HG03060 (cell line): ENCODE measurements at regions not wholly inside any gene's neighbourhood (a gene's known extent, or its start where the extent isn't known, plus 50 kb on each side); places are given as distances from the start of the nearest gene placed in this dataset.
"Not testable (repeated sequence)": the region's sequence is repeated elsewhere in the genome, so short reads cannot be mapped to it uniquely, and the experiment has no call there.

Experiments
- ATAC-seq: cut with Tn5 transposase; IDR thresholded peaks from one replicate; pipeline ENCODE4 v1.9.1; 2021; ENCODE audit warnings: low read depth, moderate number of reproducible peaks; ENCODE audit not compliant: unreplicated experiment

DNA sequence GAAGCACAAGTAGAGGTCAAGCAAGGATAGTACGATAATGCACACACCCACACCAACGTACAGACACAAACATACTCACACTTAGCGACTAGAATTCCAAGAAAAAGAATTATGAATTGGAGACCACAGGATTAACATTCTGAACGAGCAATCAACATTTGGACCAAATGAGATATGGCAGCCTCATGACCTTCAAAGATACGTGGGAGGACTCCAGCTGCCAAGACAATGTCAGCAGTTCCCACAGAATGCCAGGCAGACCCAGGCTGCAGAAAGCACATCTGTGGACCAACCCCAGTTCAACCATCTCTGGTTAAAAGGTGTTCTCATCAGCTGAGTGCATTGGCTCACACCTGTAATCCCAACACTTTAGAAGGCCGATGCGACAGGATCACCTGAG, 187.6 kb upstream of the GRAMD2B start:
- ATAC-seq: no peak

DNA sequence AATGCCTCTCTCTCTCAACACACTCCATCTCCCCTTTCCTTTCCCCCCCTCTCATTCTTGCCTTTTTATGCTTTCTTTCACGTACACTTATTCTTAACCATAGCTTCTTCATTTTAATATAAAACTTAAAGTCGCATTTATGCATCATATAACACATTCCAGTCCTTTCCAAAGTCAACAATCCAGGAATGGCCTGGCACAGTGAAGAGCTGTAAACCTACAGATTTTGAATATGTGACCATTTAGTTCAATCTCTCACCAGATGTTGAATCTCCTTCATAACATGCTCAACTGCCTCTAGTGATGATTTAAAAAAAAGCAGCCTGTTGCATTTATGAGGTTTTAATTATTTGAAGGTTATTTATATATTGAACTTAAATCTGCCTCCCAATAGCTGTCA, 186.2 kb upstream of the GRAMD2B start:
- ATAC-seq: no peak

DNA sequence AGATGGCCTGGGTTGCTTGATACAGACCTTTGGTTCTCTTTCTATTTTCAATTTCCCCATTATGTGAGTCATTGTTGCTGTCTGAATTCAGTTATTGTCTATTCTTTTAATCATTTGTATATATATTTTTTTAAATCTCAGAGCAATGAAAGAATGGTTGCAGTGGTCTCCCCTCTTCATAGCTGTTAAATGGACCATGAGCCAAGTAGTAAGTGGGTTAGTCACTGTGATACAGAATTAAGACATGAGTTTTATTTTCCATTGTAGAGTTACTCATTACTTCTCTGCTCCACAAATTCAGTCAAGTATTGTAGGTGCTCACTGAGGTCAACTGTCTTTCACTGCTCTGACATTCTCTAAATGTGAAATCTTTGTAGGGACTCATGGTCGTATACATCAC, 174.6 kb upstream of the GRAMD2B start:
- no peak for ATAC-seq

DNA sequence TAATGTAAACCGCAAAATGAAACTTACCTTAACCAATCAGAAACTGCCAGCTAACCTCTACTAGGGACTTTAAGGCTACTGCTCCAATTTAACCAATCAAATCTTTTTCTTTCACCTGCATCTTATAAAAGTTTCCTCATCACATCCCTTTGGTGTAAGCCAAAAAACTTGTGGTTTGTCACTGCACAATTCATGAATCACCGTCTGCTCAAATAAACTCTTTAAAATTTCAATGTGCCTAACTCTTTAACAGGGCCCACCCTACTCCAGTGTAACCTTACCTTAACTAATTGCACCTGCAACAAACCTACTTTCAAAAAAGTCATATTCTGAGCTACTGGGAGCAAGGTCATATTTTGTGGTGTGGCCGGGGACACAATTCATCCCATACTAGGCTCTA, 172.2 kb upstream of the GRAMD2B start:
- no peak for ATAC-seq

DNA sequence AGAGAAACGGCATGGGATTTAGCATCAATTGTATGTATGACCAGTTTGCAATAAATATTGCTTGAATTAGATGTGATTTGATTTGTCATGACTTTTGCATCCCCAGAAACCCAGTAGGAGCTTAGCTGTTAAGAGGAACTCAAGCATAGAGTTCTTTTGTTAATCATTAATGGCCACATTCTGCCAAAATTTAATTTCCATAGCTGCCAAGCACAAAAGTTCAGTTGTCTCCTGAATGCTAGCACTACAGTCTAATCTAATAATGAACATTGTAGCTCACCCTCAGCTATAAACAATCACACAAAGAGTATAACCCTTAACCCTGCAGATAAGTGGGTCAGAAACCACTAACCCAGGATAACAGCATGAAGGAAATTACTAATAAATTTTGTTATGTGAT, 169.8 kb upstream of the GRAMD2B start:
- ATAC-seq: no peak

DNA sequence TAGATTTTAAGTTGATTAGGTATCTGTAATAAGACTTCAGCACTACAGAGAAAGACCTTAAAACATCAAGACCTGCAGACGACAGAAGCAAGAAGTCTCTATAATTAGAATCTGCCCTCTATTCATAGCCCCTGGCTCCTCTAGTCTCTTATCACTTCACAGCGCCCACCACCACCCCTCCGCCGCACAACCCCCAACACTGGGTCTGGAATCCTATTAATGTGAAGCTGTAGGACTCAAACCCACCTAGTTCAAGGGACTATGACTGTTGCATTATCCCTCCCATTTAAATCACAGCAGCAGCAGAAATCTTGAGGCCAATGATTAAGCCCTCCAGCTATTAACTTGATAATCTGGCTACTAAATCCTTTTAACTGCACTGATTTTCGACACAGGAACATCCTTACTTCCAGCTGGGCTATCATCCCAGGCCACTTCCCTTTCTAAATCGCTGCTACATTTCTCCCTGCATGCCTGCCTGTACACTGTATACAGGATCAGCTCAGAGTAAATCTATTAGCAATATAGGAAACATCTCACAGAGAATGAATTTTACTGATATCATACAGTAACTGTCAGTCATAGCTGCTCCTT, 159.5 kb upstream of the GRAMD2B start:
- no peak for ATAC-seq

DNA sequence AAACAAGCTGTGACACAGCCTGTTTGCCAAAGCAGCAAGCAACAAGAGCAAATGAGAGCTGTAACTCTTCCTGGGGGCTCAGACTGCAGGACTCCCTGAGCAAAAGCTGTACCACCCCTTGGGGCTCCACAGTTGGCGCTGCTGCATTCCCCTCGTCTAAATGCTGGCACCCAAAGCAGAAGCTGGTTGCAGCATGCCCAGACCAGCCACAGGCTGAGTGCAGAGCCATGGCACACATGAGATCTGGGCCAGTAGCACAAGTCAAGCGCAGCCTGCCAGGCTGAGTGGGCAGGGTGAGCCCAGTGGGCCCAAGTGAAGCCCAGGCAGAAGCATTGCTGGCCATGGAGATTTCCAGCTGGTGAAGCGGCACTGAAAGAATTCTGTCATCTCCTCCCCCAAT, 157.3 kb upstream of the GRAMD2B start:
- ATAC-seq: no peak

DNA sequence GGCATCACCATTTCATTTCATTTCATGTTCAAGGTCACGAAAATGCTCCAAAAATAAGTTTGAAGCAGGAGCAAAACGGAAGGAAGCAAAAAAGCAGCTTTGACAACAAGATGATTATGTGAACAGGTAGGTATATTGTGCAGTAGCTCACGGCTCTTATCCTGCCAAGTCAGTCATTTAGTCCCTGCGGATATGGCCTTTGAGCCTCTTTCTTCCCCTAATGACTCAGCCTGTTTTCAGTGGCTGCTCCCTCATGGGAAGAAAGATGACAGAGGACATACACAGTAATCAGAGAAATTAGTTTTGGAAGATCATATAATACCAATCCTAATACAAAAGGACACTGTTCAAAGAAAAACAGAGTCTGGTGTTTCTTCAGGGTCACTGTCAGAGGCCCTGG, 155.8 kb upstream of the GRAMD2B start:
- ATAC-seq: no peak

DNA sequence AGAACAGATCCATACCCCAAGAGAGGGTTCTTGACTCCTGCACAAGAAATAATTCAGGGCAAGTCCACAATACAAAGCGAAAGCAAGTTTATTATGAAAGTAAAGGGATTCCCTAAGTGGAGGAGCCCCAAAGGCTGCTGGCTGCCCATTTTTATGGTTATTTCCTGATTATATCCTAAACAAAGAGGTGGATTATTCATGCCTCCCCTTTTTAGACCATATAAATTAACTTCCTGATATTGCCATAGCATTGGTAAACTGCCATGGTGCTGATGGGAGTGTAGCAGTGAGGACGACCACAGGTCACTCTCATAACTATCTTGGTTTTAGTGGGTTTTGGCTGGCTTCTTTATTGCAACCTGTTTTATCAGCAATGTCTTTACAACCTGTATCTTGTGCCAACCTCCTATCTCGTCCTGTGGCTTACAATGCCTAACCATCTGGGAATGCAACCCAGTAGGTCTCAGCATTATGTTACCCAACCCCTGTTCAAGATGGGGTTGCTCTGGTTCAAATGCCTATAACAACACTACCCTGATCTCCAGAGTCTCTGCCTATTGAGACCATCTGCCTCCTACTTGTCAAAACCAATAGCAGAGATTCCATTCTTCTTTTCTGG, 154.4 kb upstream of the GRAMD2B start:
- ATAC-seq: no peak

DNA sequence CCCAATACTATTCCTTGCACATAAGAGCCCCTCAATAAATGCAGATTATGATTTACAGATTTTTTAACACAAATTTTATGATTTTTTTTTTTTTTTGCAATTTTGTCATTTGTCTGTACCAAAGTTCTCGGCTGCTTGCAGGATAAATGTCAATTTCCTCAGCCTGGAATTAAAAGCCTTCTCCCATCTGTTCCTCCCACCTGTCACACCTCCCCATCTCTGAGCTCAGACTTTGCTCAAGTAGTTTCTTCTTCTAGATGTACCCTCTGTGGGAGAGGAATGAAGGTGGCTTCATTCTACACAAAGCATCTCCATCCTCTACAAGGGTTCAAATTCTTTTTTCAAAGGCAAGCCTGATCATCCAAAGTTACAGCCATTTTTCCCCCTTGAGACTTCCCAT, 153.7 kb upstream of the GRAMD2B start:
- ATAC-seq: no peak

DNA sequence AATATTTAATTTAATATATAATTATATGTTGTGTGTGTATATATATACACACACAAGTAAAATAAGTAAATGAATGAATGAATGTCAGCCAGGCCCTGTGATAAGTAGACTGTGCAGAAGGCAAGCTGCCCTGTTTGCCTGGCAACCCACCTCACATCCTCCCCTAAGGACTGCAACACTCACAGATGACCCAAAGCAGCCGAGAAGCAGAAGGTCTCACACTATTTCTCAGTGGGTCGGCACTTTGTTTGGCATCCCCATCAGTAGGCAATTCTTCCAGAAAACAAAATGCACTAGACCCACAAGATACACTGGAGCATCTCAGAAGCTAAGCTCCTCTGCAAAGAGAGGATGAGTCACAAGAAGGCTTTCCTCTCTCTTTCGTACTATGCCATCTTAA, 152.1 kb upstream of the GRAMD2B start:
- no peak for ATAC-seq

DNA sequence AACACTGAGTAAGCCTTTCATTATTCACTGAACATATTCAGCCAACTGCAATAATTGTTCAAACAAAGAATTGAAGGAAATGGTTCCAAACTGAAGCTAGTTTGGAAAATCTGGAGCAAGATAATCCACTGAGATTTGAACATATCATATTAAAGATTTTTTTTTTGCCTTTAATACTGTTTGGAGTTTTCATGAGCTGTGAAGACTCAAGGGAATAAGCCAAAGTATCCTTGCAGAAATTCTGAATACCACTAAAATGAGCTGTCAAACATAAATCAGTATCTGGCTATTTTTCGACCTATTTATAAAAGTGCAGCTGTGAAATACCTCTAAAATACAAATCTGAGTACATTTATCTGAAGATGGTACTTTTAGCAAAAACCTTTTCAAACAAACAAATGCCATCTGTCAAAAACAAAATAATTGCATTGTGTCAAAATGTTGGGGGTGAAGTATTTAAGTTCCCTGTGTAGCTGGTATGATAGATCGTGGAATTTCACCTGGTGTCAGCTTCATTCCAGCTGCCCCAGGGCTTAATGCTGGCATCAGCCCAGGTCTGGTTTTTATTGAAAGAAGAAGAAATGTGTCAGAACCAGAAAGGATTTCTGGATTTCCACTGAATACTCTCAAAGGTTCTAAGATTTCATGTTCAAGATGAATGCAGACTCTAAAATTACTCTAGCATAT, 149.0 kb upstream of the GRAMD2B start:
- no peak for ATAC-seq

DNA sequence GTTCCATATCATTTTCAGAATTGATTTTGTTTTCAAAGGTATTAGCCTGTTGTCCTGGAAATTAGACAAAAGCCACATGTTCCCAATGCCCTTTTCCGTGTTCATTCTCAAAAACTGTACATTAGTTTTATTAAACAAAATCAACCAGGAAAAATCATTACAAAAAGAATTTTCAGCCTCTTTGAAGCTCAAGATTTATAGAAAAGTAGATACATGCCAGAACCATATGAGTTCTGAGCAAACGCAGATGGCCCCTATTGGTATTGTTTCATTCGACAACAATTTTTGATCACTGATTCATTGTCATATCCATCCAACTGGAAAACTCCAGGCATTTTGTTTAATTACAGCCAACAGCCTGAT, 148.5 kb upstream of the GRAMD2B start:
- no peak for ATAC-seq

DNA sequence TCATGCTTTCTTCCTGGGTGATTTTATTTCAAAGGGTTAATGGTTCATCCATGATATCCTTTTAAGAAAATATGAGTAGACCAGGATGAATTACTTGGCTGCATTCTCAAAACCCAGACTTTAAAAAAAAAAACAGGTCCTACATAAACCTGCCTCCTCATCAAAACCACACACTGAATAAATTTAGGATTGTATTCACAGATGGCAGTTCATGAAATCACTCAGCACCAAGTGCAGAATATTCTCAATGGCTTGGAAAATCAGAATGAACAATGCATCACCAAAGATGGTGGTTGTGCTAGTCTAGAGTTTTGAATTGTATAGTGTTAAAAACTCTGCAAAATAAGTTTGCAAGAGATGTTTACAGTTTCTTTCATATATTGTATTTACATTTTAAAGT, 145.4 kb upstream of the GRAMD2B start:
- ATAC-seq: no peak

DNA sequence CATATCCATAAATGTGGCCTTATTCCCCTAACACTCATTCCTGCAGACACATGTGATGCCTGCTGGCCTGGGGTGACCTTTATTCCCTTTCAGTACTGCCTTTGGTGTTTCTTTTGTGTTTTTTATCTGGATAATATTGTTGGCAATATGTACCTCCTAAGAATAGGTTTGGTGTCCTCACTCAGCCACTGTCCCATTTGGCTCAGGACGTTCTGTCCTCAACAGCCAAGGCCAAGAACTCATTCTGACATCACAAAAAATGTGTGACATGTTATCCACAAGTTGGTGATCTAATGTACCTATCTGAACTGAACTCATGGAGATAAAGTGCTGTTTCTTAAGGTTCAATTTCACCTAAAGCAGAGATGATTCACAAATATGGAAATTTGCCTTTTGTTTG, 142.9 kb upstream of the GRAMD2B start:
- ATAC-seq: no peak

DNA sequence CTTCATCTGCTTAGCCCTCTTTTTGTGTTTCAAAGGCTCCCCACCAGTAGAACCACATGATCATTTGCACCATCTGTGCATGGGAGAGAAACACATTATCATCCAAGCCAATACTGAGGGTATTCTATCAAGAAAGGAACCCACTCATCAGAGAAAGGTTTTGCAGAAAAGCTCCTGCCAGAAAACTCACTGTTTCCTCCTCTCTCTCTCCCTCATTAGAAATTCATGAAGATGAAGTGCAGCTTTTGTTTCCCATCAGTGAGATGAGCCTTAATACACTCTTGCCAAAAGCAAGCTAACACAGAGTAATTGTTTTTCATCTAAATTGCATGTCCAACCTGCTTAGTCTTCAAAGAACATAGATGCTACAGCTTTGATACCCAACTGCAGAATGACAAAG, 142.4 kb upstream of the GRAMD2B start:
- no peak for ATAC-seq

DNA sequence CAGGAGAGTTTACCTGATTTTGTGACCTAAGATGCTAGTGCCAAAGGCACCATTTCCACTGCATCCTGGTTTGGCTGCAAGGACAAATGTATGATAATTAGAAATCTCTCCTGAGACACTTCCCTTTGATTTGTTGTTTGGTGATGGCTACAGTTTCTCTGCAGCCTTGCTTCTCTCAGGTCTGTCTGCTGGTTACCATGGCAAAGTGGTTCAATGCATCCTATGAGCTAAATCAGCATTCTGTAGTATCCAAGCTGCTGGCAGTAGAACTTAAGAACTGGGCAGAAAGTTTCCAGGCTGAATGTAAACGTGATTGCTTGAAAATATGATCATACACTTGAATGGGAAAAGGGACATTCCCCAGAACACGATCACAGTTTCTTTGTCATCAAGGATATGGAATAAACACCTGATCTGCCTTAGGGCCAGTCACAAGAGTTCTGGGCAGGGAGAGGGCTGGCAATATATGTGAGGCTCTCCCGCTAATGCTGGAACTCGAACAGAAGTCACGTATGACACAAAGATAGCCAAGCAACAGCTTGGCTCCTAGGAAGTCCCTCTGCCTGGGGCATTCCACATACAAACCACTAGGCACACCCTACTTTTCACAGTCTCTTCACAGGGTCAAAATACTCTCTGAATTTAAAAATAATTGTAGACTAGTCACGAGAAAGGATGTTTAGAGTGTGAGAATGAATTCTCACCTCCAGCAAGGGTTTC, 138.1 kb upstream of the GRAMD2B start:
- ATAC-seq: no peak

DNA sequence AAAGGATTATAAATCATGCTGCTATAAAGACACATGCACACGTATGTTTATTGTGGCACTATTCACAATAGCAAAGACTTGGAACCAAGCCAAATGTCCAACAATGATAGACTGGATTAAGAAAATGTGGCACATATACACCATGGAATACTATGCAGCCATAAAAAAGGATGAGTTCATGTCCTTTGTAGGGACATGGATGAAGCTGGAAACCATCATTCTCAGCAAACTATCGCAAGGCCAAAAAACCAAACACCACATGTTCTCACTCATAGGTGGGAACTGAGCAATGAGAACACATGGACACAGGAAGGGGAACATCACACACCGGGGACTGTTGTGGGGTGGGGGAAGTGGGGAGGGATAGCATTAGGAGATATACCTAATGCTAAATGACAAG, 127.1 kb upstream of the GRAMD2B start:
- ATAC-seq: not testable (repeated sequence)

DNA sequence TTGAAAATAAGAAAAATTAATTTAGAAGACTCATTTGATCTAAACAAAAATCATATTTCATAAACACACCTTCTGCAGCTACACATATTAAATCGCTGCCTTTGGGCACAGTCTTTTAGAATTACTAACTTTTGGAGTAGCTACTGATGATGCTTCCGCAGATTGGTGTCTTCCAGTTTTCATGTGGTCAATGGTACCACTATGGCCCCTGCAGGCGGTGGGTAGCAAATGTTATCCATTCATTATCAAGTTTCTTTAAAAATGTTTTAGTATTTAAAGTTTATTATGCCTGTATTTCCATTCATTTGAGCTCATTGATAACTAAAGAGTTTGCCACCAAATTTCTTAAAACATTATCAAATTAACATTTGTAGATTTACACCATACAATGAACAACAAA, 122.9 kb upstream of the GRAMD2B start:
- ATAC-seq: no peak

DNA sequence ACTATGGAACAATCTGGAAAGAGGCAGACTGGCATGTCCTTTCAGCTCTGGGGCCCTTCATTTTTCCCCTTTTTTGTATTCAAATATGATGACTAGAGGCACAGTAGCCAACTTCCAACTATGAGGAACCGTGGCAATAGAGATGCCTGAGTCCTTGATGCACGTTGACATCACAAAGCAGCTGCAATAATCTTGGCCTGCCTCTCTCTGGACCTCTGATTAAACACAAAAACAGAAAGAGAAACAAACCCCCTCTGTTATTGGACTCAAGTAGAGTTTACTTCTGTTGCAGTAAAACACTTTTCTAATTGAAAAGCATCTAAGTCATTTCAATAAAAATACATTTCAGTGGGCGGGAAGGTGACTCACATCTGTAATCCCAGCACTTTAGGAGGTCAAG, 122.2 kb upstream of the GRAMD2B start:
- no peak for ATAC-seq

DNA sequence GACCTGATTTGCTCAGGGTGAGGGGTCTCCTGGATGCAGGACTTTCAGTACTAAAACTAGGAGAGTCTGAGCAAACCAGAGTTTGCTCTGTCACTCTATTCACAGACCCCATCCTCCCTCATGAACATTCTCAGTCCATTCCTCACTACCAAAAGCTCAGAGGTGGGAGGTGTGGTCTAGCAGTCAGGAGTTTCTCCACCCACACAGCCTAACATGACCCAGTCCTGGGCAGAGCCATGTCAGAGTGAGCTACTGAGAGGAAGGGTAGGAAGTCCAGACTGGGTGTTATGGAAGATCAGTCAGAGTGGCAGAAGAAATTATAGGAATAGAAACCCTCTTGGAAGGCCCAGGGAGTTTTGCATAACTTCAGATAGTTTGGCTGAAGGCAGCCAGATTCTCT, 113.3 kb upstream of the GRAMD2B start:
- no peak for ATAC-seq

DNA sequence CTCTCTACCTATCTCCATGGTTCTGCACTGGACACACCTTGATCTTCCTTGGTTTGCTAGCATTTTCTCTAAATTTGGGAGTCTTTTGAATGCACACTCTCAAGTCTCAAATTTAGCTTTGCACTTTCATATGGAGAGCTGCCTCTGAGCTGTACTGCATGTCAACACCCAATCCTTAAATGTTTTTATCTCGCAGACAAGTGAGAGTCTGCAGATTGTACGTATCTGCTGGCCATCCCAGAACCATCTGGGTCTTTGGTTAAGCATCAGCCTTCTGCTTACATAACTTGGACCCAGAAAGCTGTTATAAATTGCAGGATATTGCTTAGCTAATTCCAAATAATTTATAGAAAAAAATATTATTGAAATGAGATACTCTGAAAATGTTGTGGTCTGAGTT, 111.4 kb upstream of the GRAMD2B start:
- ATAC-seq: no peak
